Skeletal muscle satellite cell (primary cell): ENCODE measurements at regions not wholly inside any gene's neighbourhood (a gene's known extent, or its start where the extent isn't known, plus 50 kb on each side); places are given as distances from the start of the nearest gene placed in this dataset.

Source experiments
- H3K27me3 ChIP-seq: 2 replicates; pipeline ENCODE4 v1.7.0; 2013; ENCODE audit warnings: low read length; ENCODE audit not compliant: control insufficient read depth, insufficient read depth
- H3K36me3 ChIP-seq: 2 replicates; pipeline ENCODE4 v1.7.0; 2013; ENCODE audit warnings: mild to moderate bottlenecking, control low read depth, low read length; ENCODE audit not compliant: insufficient read depth
- H3K4me1 ChIP-seq: 2 replicates; pipeline ENCODE4 v1.7.0; 2013; ENCODE audit warnings: low read length; ENCODE audit not compliant: control insufficient read depth, insufficient read depth
- H3K4me2 ChIP-seq: 2 replicates; pipeline ENCODE4 v1.7.0; 2013; ENCODE audit warnings: mild to moderate bottlenecking, low read length
- H3K4me3 ChIP-seq: 2 replicates; pipeline ENCODE4 v1.7.0; 2013; ENCODE audit warnings: low read length
- H3K9ac ChIP-seq: 2 replicates; pipeline ENCODE4 v1.7.0; 2013; ENCODE audit warnings: mild to moderate bottlenecking, low read depth, low read length, moderate library complexity
- H3K9me3 ChIP-seq: replicated peaks from 2 replicates; pipeline ENCODE4 v1.7.0; 2013; ENCODE audit warnings: mild to moderate bottlenecking, control low read depth, low read length

GRCh38 chr3:40845447-40845846, 320.7 kb downstream of the ZNF621 start:
- H3K4me3 ChIP-seq, result no peak overlapping the region
- no peaks in the 10 kb centered on the region for H3K9me3 ChIP-seq
- H3K4me1 ChIP-seq, result peaks cover 10% of the 10 kb centered on the region
- H3K27me3 ChIP-seq, result no peaks in the 10 kb centered on the region
- no peak overlapping the region for H3K4me2 ChIP-seq
- H3K9ac ChIP-seq, result no peak overlapping the region
- H3K36me3 ChIP-seq, result no peaks in the 10 kb centered on the region

GRCh38 chr3:40845916-40846315, 321.2 kb downstream of the ZNF621 start:
- H3K36me3 ChIP-seq, result no peaks in the 10 kb centered on the region
- no peak overlapping the region for H3K4me2 ChIP-seq
- H3K27me3 ChIP-seq, result no peaks in the 10 kb centered on the region
- H3K4me3 ChIP-seq, result no peak overlapping the region
- H3K9ac ChIP-seq, result no peak overlapping the region
- H3K9me3 ChIP-seq, result no peaks in the 10 kb centered on the region
- peaks cover 10% of the 10 kb centered on the region for H3K4me1 ChIP-seq

- H3K9ac ChIP-seq, result no peak overlapping the region
- H3K36me3 ChIP-seq, result no peaks in the 10 kb centered on the region
- peaks cover 10% of the 10 kb centered on the region for H3K4me1 ChIP-seq
- H3K9me3 ChIP-seq, result no peaks in the 10 kb centered on the region
- no peaks in the 10 kb centered on the region for H3K27me3 ChIP-seq
- H3K4me2 ChIP-seq, result no peak overlapping the region
- no peak overlapping the region for H3K4me3 ChIP-seq
Measured at GRCh38 chr3:40846451-40846850, 321.7 kb downstream of the ZNF621 start.

- H3K27me3 ChIP-seq, result no peaks in the 10 kb centered on the region
- H3K36me3 ChIP-seq, result no peaks in the 10 kb centered on the region
- no peak overlapping the region for H3K4me3 ChIP-seq
- peaks cover 10% of the 10 kb centered on the region for H3K4me1 ChIP-seq
- no peak overlapping the region for H3K4me2 ChIP-seq
- H3K9ac ChIP-seq, result no peak overlapping the region
- no peaks in the 10 kb centered on the region for H3K9me3 ChIP-seq
Measured at GRCh38 chr3:40847551-40847992, 322.8 kb downstream of the ZNF621 start.

GRCh38 chr3:40848421-40848820, 323.7 kb downstream of the ZNF621 start:
- Histone ChIP-seq H3K4me3 (no peak overlapping the region), H3K27me3 (no peaks in the 10 kb centered on the region), H3K9ac (no peak overlapping the region), H3K4me1 (peaks cover 10% of the 10 kb centered on the region), H3K4me2 (no peak overlapping the region), H3K36me3 (no peaks in the 10 kb centered on the region), H3K9me3 (no peaks in the 10 kb centered on the region)

GRCh38 chr3:40850861-40851260, 326.1 kb downstream of the ZNF621 start:
- H3K27me3 ChIP-seq, result no peaks in the 10 kb centered on the region
- no peaks in the 10 kb centered on the region for H3K36me3 ChIP-seq
- H3K4me2 ChIP-seq, result no peak overlapping the region
- no peaks in the 10 kb centered on the region for H3K9me3 ChIP-seq
- peaks cover 10% of the 10 kb centered on the region for H3K4me1 ChIP-seq
- H3K4me3 ChIP-seq, result no peak overlapping the region
- no peak overlapping the region for H3K9ac ChIP-seq

- H3K4me2 ChIP-seq, result no peak overlapping the region
- no peaks in the 10 kb centered on the region for H3K36me3 ChIP-seq
- H3K4me1 ChIP-seq, result peaks cover 10% of the 10 kb centered on the region
- H3K9ac ChIP-seq, result no peak overlapping the region
- no peak overlapping the region for H3K4me3 ChIP-seq
- H3K9me3 ChIP-seq, result no peaks in the 10 kb centered on the region
- no peaks in the 10 kb centered on the region for H3K27me3 ChIP-seq
Measured at GRCh38 chr3:40851836-40852235, 327.1 kb downstream of the ZNF621 start.

GRCh38 chr3:40852712-40853111, 328.0 kb downstream of the ZNF621 start:
- Histone ChIP-seq H3K9ac (no peak overlapping the region), H3K4me3 (no peak overlapping the region), H3K4me1 (peaks cover 3% of the 10 kb centered on the region), H3K36me3 (no peaks in the 10 kb centered on the region), H3K4me2 (no peak overlapping the region), H3K27me3 (no peaks in the 10 kb centered on the region), H3K9me3 (no peaks in the 10 kb centered on the region)

- Histone ChIP-seq H3K9ac (no peak overlapping the region), H3K4me2 (no peak overlapping the region), H3K4me3 (no peak overlapping the region), H3K36me3 (no peaks in the 10 kb centered on the region), H3K9me3 (no peaks in the 10 kb centered on the region), H3K27me3 (no peaks in the 10 kb centered on the region), H3K4me1 (no peaks in the 10 kb centered on the region)
Measured at GRCh38 chr3:40853474-40853873, 328.7 kb downstream of the ZNF621 start.

GRCh38 chr3:40855871-40856270, 331.1 kb downstream of the ZNF621 start:
- H3K9me3 ChIP-seq, result no peaks in the 10 kb centered on the region
- no peaks in the 10 kb centered on the region for H3K36me3 ChIP-seq
- no peak overlapping the region for H3K4me3 ChIP-seq
- H3K4me1 ChIP-seq, result no peaks in the 10 kb centered on the region
- H3K9ac ChIP-seq, result no peak overlapping the region
- H3K4me2 ChIP-seq, result no peak overlapping the region
- H3K27me3 ChIP-seq, result no peaks in the 10 kb centered on the region

GRCh38 chr3:40858364-40859115, 333.8 kb downstream of the ZNF621 start:
- H3K27me3 ChIP-seq, result no peaks in the 10 kb centered on the region
- no peak overlapping the region for H3K4me2 ChIP-seq
- no peaks in the 10 kb centered on the region for H3K4me1 ChIP-seq
- H3K36me3 ChIP-seq, result no peaks in the 10 kb centered on the region
- no peak overlapping the region for H3K4me3 ChIP-seq
- no peaks in the 10 kb centered on the region for H3K9me3 ChIP-seq
- H3K9ac ChIP-seq, result no peak overlapping the region

GRCh38 chr3:40862946-40863345, 336.4 kb upstream of the CTNNB1 start:
- no peaks in the 10 kb centered on the region for H3K36me3 ChIP-seq
- H3K9ac ChIP-seq, result no peak overlapping the region
- H3K4me3 ChIP-seq, result no peak overlapping the region

More at GRCh38 chr3:40862946-40863345, 336.4 kb upstream of the CTNNB1 start:
- Histone ChIP-seq H3K4me1 (no peaks in the 10 kb centered on the region), H3K4me2 (no peak overlapping the region), H3K27me3 (no peaks in the 10 kb centered on the region), H3K9me3 (no peaks in the 10 kb centered on the region)
